IPS DF 6.9 (cell line): ENCODE measurements at regions not wholly inside any gene's neighbourhood (a gene's known extent, or its start where the extent isn't known, plus 50 kb on each side); places are given as distances from the start of the nearest gene placed in this dataset.
"Not testable (repeated sequence)": the region's sequence is repeated elsewhere in the genome, so short reads cannot be mapped to it uniquely, and the experiment has no call there.

Experiments used
- DNase-seq: peaks from one replicate; pipeline ENCODE4 v3.0.0-alpha.2; 2013; ENCODE audit warnings: low read depth, low spot score
- H3K27ac ChIP-seq: one replicate; pipeline ENCODE4 v1.5.1; 2013; ENCODE audit warnings: low read length, control low read depth
- H3K27me3 ChIP-seq: 2 replicates; pipeline ENCODE4 v1.6.1; 2013; ENCODE audit warnings: mild to moderate bottlenecking, low read length; ENCODE audit not compliant: control insufficient read depth, insufficient read depth
- H3K36me3 ChIP-seq: 2 replicates; pipeline ENCODE4 v1.6.1; 2013; ENCODE audit warnings: low read length; ENCODE audit not compliant: control insufficient read depth, insufficient read depth
- H3K4me1 ChIP-seq: 2 replicates; pipeline ENCODE4 v1.6.1; 2013; ENCODE audit warnings: low read length; ENCODE audit not compliant: control insufficient read depth, insufficient read depth
- H3K4me3 ChIP-seq: 2 replicates; pipeline ENCODE4 v1.5.1; 2013; ENCODE audit warnings: mild to moderate bottlenecking, low read length
- H3K9me3 ChIP-seq: 2 replicates; pipeline ENCODE4 v1.6.1; 2013; ENCODE audit warnings: low read length, inconsistent platforms; ENCODE audit not compliant: control insufficient read depth, insufficient read depth
- WGBS: extraction: QIAGEN DNeasy Blood & Tissue Kit; methylation state at CpG from one replicate; pipeline ENCODE4 v1.1.7; 2013; ENCODE audit warnings: mixed read lengths, missing lambda C conversion rate; ENCODE audit not compliant: insufficient read length, insufficient coverage; 5-methylcytosine and 5-hydroxymethylcytosine counted together

DNA sequence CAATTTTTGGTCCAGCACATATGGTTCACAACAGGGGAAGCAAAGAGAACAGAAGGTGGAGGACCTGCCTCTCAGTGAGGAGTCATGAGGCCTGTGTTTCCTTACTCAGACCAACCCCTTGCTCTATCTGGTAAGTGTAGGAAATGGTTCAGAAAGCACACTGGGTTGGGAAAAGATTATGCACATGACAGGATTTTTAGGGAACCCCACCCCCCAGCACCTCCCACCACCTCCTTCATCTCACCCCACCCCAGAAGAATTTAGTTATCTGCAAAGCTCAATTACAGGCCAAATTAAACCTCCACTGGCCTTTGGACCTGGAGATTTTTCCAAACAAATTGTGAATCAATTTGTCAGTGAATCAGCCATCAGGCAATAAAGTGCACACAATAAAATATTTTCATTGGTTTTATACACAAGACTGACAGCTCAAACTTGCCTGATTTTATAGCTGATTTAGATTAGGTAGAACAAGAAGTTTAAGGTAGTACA is 132.8 kb downstream of the DACT1 start:
- Histone ChIP-seq H3K27ac (no peak overlapping the region), H3K36me3 (no peaks in the 10 kb centered on the region), H3K4me3 (no peak overlapping the region), H3K9me3 (no peaks in the 10 kb centered on the region), H3K4me1 (peaks cover 4% of the 10 kb centered on the region; the same call in 1 of the 2 replicates), H3K27me3 (peaks cover 4% of the 10 kb centered on the region)
- no peak for DNase-seq

DNA sequence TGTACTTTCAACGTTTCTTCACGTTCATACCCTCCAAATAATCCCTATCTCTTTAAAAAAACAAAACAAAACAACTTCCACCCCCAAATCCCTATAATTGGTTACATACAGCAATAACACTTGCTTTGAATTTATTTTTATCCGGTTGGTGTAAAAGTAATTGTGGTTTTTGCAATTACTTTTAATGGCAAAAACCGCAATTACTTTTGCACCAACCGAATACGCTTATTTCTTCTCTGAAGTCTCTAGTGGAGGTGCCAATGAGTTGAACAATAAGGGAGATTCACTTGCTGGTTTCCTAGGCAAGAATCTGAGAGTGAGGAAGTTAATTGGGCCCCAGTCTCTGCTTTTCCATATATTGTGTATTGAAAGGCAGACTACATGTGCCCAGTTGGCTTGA is 133.3 kb downstream of the DACT1 start:
- Histone ChIP-seq H3K4me3 (no peak overlapping the region), H3K36me3 (no peaks in the 10 kb centered on the region), H3K27me3 (peaks cover 4% of the 10 kb centered on the region), H3K27ac (no peak overlapping the region), H3K4me1 (peaks cover 4% of the 10 kb centered on the region; the same call in 1 of the 2 replicates), H3K9me3 (no peaks in the 10 kb centered on the region)
- DNase-seq, result no peak
- WGBS, result 97% methylated on average over 3 of the region's 6 CpGs

DNA sequence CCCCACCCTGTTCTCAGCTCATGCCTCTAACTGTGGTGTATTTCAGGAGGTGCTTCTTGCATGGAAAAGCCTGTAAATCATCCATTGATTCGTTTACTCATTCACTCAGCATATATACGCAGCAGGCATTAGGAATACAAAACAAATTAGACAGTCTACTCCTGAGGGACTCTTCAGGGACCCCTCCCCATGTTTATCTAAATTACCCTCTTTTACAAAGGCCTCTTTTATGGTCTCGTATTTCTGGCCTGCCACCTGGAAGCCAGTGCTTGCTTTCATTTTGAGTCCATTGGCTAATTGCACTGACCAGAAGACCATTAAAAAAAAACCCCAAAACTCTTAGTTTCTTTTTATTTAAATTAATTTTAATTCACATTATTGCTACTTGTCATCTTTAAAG is 134.4 kb downstream of the DACT1 start:
- H3K27me3 ChIP-seq, result peaks cover 2% of the 10 kb centered on the region
- H3K4me1 ChIP-seq, result peaks cover 4% of the 10 kb centered on the region; the same call in 1 of the 2 replicates
- H3K9me3 ChIP-seq, result no peaks in the 10 kb centered on the region
- no peak overlapping the region for H3K4me3 ChIP-seq
- no peak for DNase-seq
- no peaks in the 10 kb centered on the region for H3K36me3 ChIP-seq
- WGBS, result no CpG with 5 or more reads among the region's 3 CpGs
- H3K27ac ChIP-seq, result no peak overlapping the region

DNA sequence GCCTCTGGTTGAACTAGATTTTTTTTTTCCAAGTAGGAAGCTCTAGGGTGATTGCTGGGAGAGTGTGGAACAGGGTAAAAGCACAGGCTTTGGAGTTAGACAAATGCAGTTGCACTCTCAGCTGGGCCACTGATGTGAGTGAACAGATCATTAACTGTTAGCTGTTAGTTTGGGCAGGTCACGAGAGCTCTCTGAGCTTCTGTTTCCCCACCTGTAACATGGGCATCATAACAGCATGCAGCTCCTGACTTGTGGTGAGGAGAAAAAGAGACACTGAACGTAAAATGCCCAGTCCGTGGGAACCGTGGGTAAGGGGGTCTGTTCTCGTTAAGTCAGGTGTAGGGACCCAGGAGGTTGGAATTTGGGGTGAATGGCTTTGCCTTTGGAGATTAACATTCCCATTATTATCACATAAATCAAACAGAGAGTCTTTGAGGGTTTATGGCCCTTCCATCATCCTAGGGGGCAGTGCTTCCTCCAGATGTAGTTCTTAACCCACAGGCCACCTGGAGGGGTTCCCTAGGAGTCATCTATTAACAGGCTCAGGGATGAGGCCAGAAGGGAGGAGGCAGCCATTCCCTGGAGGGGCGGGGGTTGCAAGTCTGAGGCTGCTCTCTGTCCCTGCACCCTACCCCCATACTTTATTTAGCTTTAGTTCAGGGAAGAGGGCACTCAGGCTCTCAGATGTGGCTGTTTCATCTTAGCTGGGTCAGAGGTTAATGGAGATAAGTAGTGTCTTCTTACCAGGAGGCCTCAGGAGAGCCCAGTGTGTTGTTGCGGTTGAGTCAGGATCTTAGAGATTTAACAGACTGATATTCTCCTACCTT is 135.2 kb downstream of the DACT1 start:
- no peaks in the 10 kb centered on the region for H3K36me3 ChIP-seq
- DNase-seq, result no peak
- no peaks in the 10 kb centered on the region for H3K9me3 ChIP-seq
- WGBS, result no CpG with 5 or more reads among the region's 7 CpGs
- no peak overlapping the region for H3K27ac ChIP-seq
- peaks cover 4% of the 10 kb centered on the region; the same call in 1 of the 2 replicates for H3K4me1 ChIP-seq
- H3K27me3 ChIP-seq, result peaks cover under 1% of the 10 kb centered on the region; the same call in 1 of the 2 replicates
- H3K4me3 ChIP-seq, result no peak overlapping the region

DNA sequence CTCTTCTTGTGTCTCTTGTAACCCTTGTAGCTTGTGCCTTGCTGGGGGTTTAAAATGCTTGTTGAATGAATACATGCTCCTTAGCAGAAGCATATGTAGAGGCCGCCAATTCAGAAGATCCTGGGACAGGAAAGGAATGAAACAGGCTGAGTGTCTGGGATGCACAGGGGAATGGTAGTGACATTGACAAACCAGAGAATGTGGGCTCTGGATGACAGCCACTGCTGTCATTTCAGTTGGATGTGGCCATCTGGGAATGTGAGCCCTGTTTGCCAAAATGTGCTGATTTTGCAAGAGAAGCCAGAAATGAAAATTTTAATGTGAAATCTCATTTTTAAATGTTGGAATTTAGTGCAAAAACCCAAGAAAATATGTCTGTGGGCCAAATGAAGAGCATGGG is 136.8 kb downstream of the DACT1 start:
- H3K27ac ChIP-seq, result no peak overlapping the region
- H3K36me3 ChIP-seq, result no peaks in the 10 kb centered on the region
- no peak overlapping the region for H3K4me3 ChIP-seq
- DNase-seq, result no peak
- H3K9me3 ChIP-seq, result no peaks in the 10 kb centered on the region
- WGBS, result no CpG with 5 or more reads among the region's 1 CpG
- H3K4me1 ChIP-seq, result 0 out of 2 replicates have a peak, but pooled peaks cover 2% of the 10 kb centered on the region
- no peaks in the 10 kb centered on the region; the same call in 1 of the 2 replicates for H3K27me3 ChIP-seq

DNA sequence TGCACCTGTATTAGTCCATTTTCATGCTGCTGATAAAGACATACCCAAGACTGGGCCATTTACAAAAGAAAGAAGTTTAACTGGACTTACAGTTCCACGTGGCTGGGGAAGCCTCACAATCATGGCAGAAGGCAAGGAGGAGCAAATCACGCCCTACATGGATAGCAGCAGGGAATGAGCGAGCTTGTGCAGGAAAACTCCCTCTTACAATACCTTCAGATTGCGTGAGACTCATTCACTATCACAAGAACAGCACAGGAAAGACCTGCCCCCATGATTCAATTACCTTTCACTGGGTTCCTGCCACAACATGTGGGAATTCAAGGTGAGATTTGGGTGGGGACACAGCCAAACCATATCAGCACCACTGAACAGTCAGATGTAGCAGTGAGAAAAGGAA is 137.4 kb downstream of the DACT1 start:
- DNase-seq, H3K27me3 ChIP-seq, H3K27ac ChIP-seq, H3K4me3 ChIP-seq, H3K36me3 ChIP-seq, H3K9me3 ChIP-seq, H3K4me1 ChIP-seq: not testable (repeated sequence)
- no CpG with 5 or more reads among the region's 4 CpGs for WGBS

DNA sequence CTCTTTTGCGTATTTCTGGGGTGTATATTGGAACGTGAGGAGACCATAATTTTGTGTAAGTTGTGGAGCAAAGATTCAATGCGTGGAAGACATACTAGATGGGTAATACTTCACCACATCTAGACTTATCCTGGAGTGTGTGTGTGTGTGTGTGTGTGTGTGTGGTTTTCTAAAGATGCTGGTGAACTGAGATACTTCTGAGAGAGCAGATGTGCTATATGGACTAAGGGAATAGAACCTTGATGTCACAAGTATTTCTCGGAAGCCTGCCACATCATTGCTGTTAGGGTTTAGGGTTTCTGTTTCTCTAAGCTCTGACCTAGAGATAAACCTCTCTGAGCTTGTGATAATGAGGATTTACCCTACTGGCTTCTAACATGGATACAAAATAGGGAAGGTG is 138.8 kb downstream of the DACT1 start:
- no peaks in the 10 kb centered on the region for H3K9me3 ChIP-seq
- H3K4me1 ChIP-seq, result 0 out of 2 replicates have a peak, but pooled peaks cover 2% of the 10 kb centered on the region
- H3K27me3 ChIP-seq, result no peaks in the 10 kb centered on the region; the same call in 1 of the 2 replicates
- no CpG with 5 or more reads among the region's 4 CpGs for WGBS
- no peak overlapping the region for H3K27ac ChIP-seq
- no peak for DNase-seq
- H3K36me3 ChIP-seq, result no peaks in the 10 kb centered on the region
- H3K4me3 ChIP-seq, result no peak overlapping the region

DNA sequence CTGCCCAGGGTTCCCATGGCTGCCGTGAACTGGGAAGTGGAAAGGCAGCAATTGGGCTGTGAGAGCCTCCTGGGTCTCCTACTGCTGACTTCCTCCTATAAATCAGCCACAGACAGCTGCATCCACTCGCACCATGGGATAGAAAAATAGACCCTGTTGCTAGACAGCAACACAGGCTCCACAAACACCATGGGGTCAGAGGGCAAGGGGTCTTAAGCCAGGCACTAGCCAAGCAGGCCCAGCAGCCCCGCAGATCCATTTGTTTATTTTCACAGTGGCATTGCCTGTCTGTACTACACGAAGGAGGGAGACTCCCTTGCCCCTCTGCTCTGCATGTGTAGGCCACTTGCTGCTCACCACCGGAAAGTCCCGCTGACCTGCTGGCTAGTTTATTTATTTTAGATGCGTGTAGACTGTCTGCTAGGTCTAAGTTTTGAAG is 139.8 kb downstream of the DACT1 start:
- H3K4me1 ChIP-seq, result 0 out of 2 replicates have a peak, but pooled peaks cover 2% of the 10 kb centered on the region
- H3K9me3 ChIP-seq, result no peaks in the 10 kb centered on the region
- H3K27me3 ChIP-seq, result no peaks in the 10 kb centered on the region; the same call in 1 of the 2 replicates
- no peak overlapping the region for H3K4me3 ChIP-seq
- DNase-seq, result no peak
- H3K27ac ChIP-seq, result no peak overlapping the region
- no peaks in the 10 kb centered on the region for H3K36me3 ChIP-seq
- WGBS, result no CpG with 5 or more reads among the region's 7 CpGs

DNA sequence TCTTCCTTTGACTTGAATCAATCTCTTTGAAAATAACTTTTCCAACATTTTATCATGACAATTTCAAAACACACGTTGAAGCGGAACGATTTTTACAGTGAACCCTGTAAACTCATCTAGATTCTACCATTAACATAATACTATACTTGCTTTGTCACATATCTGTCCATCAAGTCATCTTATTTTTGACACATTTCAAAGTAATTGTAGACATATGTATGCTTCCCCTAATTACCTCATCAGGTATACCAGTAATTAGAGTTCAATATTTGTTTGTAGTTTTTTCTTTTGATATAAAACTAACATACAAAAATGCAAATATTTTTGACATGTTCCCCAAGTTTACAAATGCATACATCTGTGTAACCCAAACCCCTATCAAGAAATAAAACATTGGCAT is 140.4 kb downstream of the DACT1 start:
- Histone ChIP-seq H3K27me3 (no peaks in the 10 kb centered on the region; the same call in 1 of the 2 replicates), H3K9me3 (no peaks in the 10 kb centered on the region), H3K36me3 (no peaks in the 10 kb centered on the region), H3K27ac (no peak overlapping the region), H3K4me1 (0 out of 2 replicates have a peak, but pooled peaks cover under 1% of the 10 kb centered on the region), H3K4me3 (no peak overlapping the region)
- no peak for DNase-seq
- WGBS, result no CpG with 5 or more reads among the region's 3 CpGs

DNA sequence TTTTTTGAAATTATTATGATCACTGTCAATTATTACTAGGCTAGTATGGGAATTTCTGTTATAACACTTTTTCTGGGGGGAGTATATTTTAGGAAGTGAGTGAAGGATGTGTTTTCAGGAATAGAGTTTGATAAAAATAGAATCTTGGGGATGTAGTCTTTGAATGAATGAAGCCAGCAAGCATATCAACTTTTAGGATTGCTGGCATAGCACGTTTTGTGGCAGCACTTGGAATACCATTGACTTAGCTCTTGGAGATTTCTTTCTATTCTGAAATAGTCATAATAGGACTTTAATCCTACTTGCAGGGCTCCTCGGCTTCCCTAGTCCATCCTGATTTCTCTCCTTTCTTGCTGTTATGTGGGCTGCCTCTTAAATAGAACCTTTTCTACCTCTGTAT is 141.6 kb downstream of the DACT1 start:
- Histone ChIP-seq H3K27ac (no peak overlapping the region), H3K27me3 (no peaks in the 10 kb centered on the region), H3K4me3 (no peak overlapping the region), H3K4me1 (no peaks in the 10 kb centered on the region), H3K36me3 (no peaks in the 10 kb centered on the region), H3K9me3 (no peaks in the 10 kb centered on the region)
- no peak for DNase-seq
- WGBS, result no CpG with 5 or more reads among the region's 2 CpGs
